IMR-90 (cell line): ENCODE measurements at regions not wholly inside any gene's neighbourhood (a gene's known extent, or its start where the extent isn't known, plus 50 kb on each side); places are given as distances from the start of the nearest gene placed in this dataset.

Experiments used
- ATAC-seq: fragments of 200-7000 bp; cut with Tn5 transposase; 2 replicates; pipeline ENCODE4 v1.9.1; 2020; ENCODE audit warnings: low read depth, mild to moderate bottlenecking, moderate library complexity
- BruUV-seq: library from RNA; stranded (reverse); fragments of 400-500 nt; replicated peaks from 2 replicates; lab custom pipeline; 2021; lab: Mats Ljungman, UMichigan
- CTCF ChIA-PET: fragments of 300-600 bp; formaldehyde crosslinking; extraction: SDS; loops from one replicate; lab custom pipeline; 2021; ENCODE audit warnings: antibody characterized with exemption; lab: Yijun Ruan, JAX
- POLR2A ChIA-PET: fragments of 300-600 bp; sonication (Branson Sonifier 250); formaldehyde crosslinking; loops from one replicate; lab custom pipeline; 2022; ENCODE audit warnings: antibody characterized with exemption; ENCODE audit not compliant: unreplicated experiment; lab: Charles Lee
- DNase-seq: peaks from one replicate; pipeline ENCODE4 v3.0.0; 2013
- H2AFZ ChIP-seq: replicated peaks from 2 replicates; pipeline ENCODE3; 2013; ENCODE audit warnings: low read length, mild to moderate bottlenecking; ENCODE audit not compliant: poor library complexity
- H2AK5ac ChIP-seq: 2 replicates; pipeline ENCODE4 v1.6.1; 2013; ENCODE audit warnings: low read depth, low read length, inconsistent platforms
- H2AK9ac ChIP-seq: replicated peaks from 2 replicates; pipeline ENCODE3; 2013; ENCODE audit warnings: mild to moderate bottlenecking, low read depth, low read length, moderate library complexity; ENCODE audit not compliant: poor library complexity
- H2BK120ac ChIP-seq: 2 replicates; pipeline ENCODE4 v1.6.1; 2013; ENCODE audit warnings: low read depth, low read length, inconsistent platforms
- H2BK15ac ChIP-seq: 3 replicates; pipeline ENCODE4 v1.6.1; 2013; ENCODE audit warnings: low read depth, low read length, inconsistent platforms
- H2BK20ac ChIP-seq: 2 replicates; pipeline ENCODE4 v1.6.1; 2013; ENCODE audit warnings: low read depth, mild to moderate bottlenecking, inconsistent platforms, low read length, moderate library complexity
- H2BK5ac ChIP-seq: 2 replicates; pipeline ENCODE4 v1.6.1; 2013; ENCODE audit warnings: mild to moderate bottlenecking, low read depth, low read length, inconsistent platforms; ENCODE audit not compliant: poor library complexity, severe bottlenecking
- H3K14ac ChIP-seq: replicated peaks from 2 replicates; pipeline ENCODE4 v1.6.1; 2013; ENCODE audit warnings: low read depth, low read length, inconsistent platforms
- H3K18ac ChIP-seq: 2 replicates; pipeline ENCODE4 v1.6.1; 2013; ENCODE audit warnings: low read depth, low read length, control low read depth
- H3K23ac ChIP-seq: 2 replicates; pipeline ENCODE4 v1.6.1; 2013; ENCODE audit warnings: low read depth, low read length, inconsistent platforms
- H3K27ac ChIP-seq: 2 replicates; pipeline ENCODE4 v1.5.1; 2013; ENCODE audit warnings: mild to moderate bottlenecking, control low read depth, low read length; ENCODE audit not compliant: insufficient read depth
- H3K27me3 ChIP-seq: 2 replicates; pipeline ENCODE4 v1.6.1; 2013; ENCODE audit warnings: low read length; ENCODE audit not compliant: control insufficient read depth, insufficient read depth
- H3K36me3 ChIP-seq: 2 replicates; pipeline ENCODE4 v1.6.1; 2013; ENCODE audit warnings: low read length, mixed read lengths; ENCODE audit not compliant: control insufficient read depth, insufficient read depth
- H3K4ac ChIP-seq: 2 replicates; pipeline ENCODE4 v1.6.1; 2013; ENCODE audit warnings: low read depth, low read length, inconsistent platforms
- H3K4me1 ChIP-seq: 2 replicates; pipeline ENCODE4 v1.6.1; 2013; ENCODE audit warnings: low read length, mixed read lengths; ENCODE audit not compliant: control insufficient read depth, insufficient read depth
- H3K4me2 ChIP-seq: 2 replicates; pipeline ENCODE4 v1.6.1; 2013; ENCODE audit warnings: low read depth, mild to moderate bottlenecking, control low read depth, low read length, moderate library complexity
- H3K4me3 ChIP-seq: 2 replicates; pipeline ENCODE4 v1.5.1; 2013; ENCODE audit warnings: low read depth, mild to moderate bottlenecking, control low read depth, low read length, moderate library complexity; ENCODE audit not compliant: insufficient read depth
- H3K56ac ChIP-seq: 2 replicates; pipeline ENCODE4 v1.6.1; 2013; ENCODE audit warnings: low read length, inconsistent platforms; ENCODE audit not compliant: insufficient read depth; ENCODE audit errors: extremely low read depth
- H3K79me1 ChIP-seq, 2 experiments: 2 replicates each; pipeline ENCODE4 v1.6.1; 2013; ENCODE audit warnings: low read length in 2 of 2, inconsistent platforms in 1 of 2, low read depth in 1 of 2
- H3K9ac ChIP-seq: 2 replicates; pipeline ENCODE4 v1.6.1; 2013; ENCODE audit warnings: low read depth, low read length, control low read depth
- H3K9me1 ChIP-seq: 2 replicates; pipeline ENCODE4 v1.6.1; 2013; ENCODE audit warnings: low read length, inconsistent platforms; ENCODE audit not compliant: insufficient read depth
- H3K9me3 ChIP-seq: 2 replicates; pipeline ENCODE4 v1.6.1; 2013; ENCODE audit warnings: low read length; ENCODE audit not compliant: control insufficient read depth, insufficient read depth
- H4K20me1 ChIP-seq: 2 replicates; pipeline ENCODE4 v1.6.1; 2013; ENCODE audit warnings: low read length, inconsistent platforms; ENCODE audit not compliant: insufficient read depth
- H4K5ac ChIP-seq: 2 replicates; pipeline ENCODE4 v1.6.1; 2013; ENCODE audit warnings: mild to moderate bottlenecking, low read depth, low read length, control low read depth
- H4K8ac ChIP-seq, 2 experiments: 2 replicates each; pipeline ENCODE4 v1.6.1; 2013; ENCODE audit warnings: low read depth in 2 of 2, low read length in 2 of 2, control low read depth in 1 of 2, inconsistent platforms in 1 of 2
- H4K91ac ChIP-seq: 2 replicates; pipeline ENCODE4 v1.6.1; 2013; ENCODE audit warnings: low read depth, low read length, inconsistent platforms; ENCODE audit not compliant: insufficient read depth
- CHD1 ChIP-seq: IDR thresholded peaks from 2 replicates; pipeline ENCODE4 v1.6.1; 2012; ENCODE audit warnings: low read depth, low read length, improper control_type of control experiment
- RCOR1 ChIP-seq: IDR thresholded peaks from 2 replicates; pipeline ENCODE4 v1.6.1; 2012; ENCODE audit warnings: mild to moderate bottlenecking, low read length, improper control_type of control experiment; ENCODE audit not compliant: insufficient replicate concordance
- WGBS, 2 experiments: methylation state at CpG; one replicate each; pipeline versions ENCODE4 v1.1.5 to v1.1.7; 2013; ENCODE audit warnings: missing lambda C conversion rate in 2 of 2; ENCODE audit not compliant: insufficient read length in 1 of 2; ENCODE audit errors: extremely low coverage in 2 of 2; 5-methylcytosine and 5-hydroxymethylcytosine counted together
- dilution Hi-C: fragments of 300-500 bp; cut with HindIII; formaldehyde crosslinking; loops from one replicate; pipeline ENCODE4 v1.14.3; 2018; ENCODE audit warnings: low sequenced_read_pairs; ENCODE audit not compliant: unreplicated experiment
- in situ Hi-C: fragments of 300-500 bp; cut with MboI; formaldehyde crosslinking; loops from 3 replicates; pipeline ENCODE4 v1.14.3; 2019; ENCODE audit warnings: low sequenced_read_pairs, inconsistent platforms, mixed read lengths
- intact Hi-C: fragments of 100-400 bp; cut with micrococcal nuclease; formaldehyde crosslinking; loops from 2 replicates; pipeline ENCODE4 v1.10.0; 2022
- TF ChIP-seq, protein P1 (sequence below): fragments of 150-350 bp; IDR thresholded peaks from 2 replicates; pipeline ENCODE4 v1.6.1; 2017; ENCODE audit warnings: mild to moderate bottlenecking, antibody characterized with exemption, low read length, low read depth

DNA sequence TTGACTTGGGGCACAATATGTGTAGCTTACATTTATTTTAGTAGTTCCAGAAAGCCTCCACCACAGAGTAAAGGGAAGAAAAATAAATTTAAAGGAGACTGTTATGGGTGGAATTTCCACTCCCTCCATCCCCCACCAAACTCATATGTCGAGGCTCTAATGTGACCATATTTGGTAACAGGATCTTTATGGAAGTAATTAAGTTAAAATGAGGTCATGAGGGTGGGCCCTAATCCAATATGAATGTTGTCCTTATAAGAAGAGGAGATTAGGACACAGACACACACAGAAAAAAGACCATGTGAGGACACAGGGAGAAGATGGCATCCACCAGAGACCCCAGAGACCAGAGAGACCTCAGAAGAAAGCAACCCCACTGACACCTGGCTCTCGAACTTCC, 189.7 kb downstream of the EDN1 start:
- POLR2A ChIA-PET, result no interaction called here
- no CpG with 5 or more reads among the region's 2 CpGs for WGBS, 2 experiments
- intact Hi-C loops, result loop anchor here (5.0 kb wide), 1 partner anchor 122 kb away; no protein-coding TSS in a partner anchor

More for the DNA sequence above, 189.7 kb downstream of the EDN1 start:
- Histone ChIP-seq H3K36me3 (no peaks in the 10 kb centered on the region), H2AK5ac (peak overlapping the region; percentile 88; the same call in 1 of the 2 replicates), H3K18ac (peak overlapping the region; percentile 57; the same call in 1 of the 2 replicates), H3K4me2 (no peak overlapping the region), H4K5ac (peak overlapping the region; percentile 22; the same call in 1 of the 2 replicates), H2BK15ac (no peak overlapping the region), H3K27ac (no peak overlapping the region), H3K4ac (peak overlapping the region; percentile 82), H4K91ac (peak overlapping the region; percentile 74), H2BK20ac (peak overlapping the region; percentile 94), H2AFZ (no peak overlapping the region), H3K4me1 (peaks cover 6% of the 10 kb centered on the region; the same call in 1 of the 2 replicates), H3K9me3 (no peaks in the 10 kb centered on the region), H2BK5ac (peak overlapping the region; percentile 49), H3K4me3 (no peak overlapping the region), H3K79me1 (no peaks in the 10 kb centered on the region), H3K56ac (no peak overlapping the region), H3K9ac (no peak overlapping the region), H4K8ac (peak overlapping the region in 1 of 2 experiments; percentile 82; a peak in 3 of 4 replicates), H3K27me3 (no peaks in the 10 kb centered on the region), H4K20me1 (no peaks in the 10 kb centered on the region), H3K23ac (no peak overlapping the region), H2BK120ac (peak overlapping the region; percentile 87), H3K14ac (peak overlapping the region; percentile 76), H3K9me1 (no peaks in the 10 kb centered on the region), H2AK9ac (no peak overlapping the region)
- ATAC-seq (peak; percentile 22; the same call in 1 of the 2 replicates), DNase-seq (peak; percentile 61)
- CTCF ChIA-PET, result no interaction called here
- dilution Hi-C loops, result no loop called here
- TF ChIP-seq RCOR1 (no peak), CHD1 (no peak)
- TF ChIP-seq, protein P1, sequence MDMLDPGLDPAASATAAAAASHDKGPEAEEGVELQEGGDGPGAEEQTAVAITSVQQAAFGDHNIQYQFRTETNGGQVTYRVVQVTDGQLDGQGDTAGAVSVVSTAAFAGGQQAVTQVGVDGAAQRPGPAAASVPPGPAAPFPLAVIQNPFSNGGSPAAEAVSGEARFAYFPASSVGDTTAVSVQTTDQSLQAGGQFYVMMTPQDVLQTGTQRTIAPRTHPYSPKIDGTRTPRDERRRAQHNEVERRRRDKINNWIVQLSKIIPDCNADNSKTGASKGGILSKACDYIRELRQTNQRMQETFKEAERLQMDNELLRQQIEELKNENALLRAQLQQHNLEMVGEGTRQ, result no peak
- no TSS peak for BruUV-seq
- in situ Hi-C loops, result no loop called here
